HG03558 (cell line): ENCODE measurements at regions not wholly inside any gene's neighbourhood (a gene's known extent, or its start where the extent isn't known, plus 50 kb on each side); places are given as distances from the start of the nearest gene placed in this dataset.

Experiments used
- ATAC-seq: cut with Tn5 transposase; IDR thresholded peaks from one replicate; pipeline ENCODE4 v1.9.1; 2021; ENCODE audit warnings: moderate number of reproducible peaks; ENCODE audit not compliant: unreplicated experiment; ENCODE audit errors: extremely low read depth

DNA sequence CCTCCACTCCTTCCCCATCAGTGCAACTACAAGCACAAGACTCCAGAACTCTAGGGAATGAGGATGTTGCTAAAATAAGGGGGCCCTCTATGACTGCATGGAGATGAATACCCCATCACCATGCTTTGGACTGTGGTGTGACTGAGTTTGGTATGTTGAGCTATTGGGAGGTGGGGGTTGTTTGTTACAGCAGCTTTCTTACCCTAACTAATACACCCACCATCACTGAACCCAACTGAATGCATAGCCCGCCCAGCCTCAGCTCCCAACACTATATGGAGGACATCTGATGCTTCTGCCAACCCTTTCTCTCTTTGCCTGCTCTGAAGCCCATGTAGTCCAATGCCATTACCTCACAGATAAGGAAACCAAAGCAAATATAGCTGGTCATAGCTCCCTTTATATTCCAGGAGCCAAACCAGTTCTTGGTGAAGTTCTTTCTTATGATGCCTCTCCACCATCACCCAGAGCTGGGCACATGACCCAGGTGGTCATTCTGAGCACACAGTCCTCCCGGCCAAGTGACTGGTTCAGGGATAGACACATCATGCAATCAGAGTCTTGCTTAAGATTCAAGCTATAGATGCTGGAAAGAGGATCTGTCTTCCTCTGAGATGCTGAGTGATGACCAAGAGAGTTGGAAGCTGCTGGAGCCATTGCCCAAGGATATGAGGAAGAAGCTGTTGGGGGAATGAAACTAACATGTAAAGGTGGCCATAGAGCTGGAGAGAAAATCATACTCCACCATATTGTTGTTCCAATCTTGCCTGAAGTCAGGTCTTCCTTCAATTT, 155.6 kb upstream of the HAAO start:
- no peak for ATAC-seq

GRCh38 chr2:42944779-42945415, 152.5 kb upstream of the HAAO start:
- ATAC-seq = no peak

- no peak for ATAC-seq
Measured at GRCh38 chr2:42942990-42943493, 150.7 kb upstream of the HAAO start.

DNA sequence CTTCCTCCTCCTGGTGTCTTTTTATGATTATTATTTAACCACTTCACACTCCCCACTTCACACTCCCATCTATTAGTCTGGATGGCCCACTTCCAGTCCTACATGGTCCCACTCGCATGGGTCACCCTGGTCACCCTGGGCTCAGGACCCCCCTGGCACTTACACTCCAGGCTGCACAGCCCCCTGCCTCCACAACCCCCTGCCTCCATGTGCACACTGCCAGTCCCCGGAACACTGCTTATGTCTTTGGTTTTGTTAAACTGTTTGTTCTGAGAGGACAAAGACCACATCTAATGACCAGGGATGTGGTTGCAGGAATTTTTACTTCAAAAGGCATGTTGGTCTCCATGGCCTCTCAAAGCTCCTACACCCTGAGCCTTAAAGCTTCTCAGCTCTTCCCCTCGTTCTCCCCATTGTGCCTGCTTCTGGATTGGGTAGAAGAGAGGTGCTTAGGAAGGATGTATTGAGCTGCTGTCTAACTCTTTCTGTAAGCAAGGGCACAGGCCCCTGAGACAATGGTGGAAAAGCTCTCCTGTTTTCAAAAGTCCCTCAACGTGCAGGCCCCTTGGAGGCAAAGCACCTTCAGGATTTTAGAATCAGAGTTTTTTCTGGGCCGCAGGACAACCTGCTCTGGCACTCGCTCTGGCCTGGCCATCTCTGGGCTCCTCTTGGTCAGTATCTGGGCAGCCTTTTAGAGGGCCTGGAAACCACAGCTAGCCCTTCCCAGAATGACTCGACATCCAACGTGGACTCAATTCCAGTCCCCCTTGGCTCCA, 150.0 kb upstream of the HAAO start:
- no peak for ATAC-seq

DNA sequence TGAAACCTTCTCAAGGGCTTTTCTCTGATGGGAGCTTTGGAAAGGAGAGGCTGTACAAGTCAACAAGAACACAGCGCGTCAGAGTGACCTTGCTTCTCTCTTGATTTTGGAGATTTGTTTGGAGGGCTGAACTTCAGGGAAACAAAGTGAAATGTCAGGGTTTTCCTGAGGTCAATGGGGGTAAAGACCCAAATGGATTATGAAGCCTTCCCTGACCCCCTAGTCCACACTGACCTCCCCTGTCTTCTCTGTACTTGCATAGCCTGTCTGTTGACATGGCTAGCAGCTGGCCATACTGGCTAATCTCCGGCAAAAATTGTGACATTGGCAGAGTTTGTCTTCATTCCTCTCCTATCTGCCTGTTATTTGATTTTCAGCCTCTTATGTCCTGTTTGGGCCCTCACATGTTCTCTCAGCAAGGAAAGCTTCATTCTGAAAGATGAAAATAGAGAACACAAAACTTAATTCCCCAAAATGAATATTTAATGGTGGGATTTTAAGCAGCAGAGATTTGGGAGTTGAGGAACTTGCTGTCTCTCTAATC, 149.3 kb upstream of the HAAO start:
- ATAC-seq = no peak

DNA sequence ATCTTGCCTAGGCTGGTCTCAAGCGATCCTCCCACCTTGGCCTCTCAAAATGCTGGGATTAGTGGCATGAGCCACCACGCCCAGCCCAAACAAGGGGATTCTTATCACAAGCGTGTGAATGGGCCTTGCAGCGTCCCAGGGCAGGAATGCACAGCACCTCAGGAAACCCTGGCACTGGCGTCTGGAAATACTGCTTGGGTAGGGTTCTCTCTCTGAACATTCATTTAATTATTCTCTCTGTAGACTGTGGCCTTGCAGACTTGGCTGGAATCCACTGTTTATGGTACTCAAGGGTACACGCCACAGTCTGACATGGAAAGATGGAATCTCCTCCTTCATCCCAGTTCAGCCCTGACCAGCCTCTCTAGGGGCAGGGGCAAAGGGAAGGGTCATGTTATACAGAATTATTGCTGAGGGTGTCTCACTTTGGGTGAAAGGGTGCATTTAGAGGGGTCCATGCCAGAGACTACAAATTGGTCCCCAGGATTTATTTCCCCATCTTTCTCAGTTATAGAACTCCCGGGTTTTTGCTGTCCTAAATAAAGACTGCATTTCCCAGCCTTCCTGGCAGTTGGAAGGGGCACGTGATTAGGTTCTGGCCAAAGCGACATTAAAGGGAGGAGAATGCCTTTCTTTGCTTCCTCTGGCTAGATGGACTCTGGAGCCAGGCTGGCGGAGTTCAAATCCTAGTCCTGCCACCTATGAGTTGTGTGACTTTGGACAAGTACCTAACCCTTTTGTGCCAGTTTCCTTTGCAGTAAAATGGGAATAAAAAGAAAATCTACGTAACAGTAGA, 147.2 kb upstream of the HAAO start:
- ATAC-seq = no peak

DNA sequence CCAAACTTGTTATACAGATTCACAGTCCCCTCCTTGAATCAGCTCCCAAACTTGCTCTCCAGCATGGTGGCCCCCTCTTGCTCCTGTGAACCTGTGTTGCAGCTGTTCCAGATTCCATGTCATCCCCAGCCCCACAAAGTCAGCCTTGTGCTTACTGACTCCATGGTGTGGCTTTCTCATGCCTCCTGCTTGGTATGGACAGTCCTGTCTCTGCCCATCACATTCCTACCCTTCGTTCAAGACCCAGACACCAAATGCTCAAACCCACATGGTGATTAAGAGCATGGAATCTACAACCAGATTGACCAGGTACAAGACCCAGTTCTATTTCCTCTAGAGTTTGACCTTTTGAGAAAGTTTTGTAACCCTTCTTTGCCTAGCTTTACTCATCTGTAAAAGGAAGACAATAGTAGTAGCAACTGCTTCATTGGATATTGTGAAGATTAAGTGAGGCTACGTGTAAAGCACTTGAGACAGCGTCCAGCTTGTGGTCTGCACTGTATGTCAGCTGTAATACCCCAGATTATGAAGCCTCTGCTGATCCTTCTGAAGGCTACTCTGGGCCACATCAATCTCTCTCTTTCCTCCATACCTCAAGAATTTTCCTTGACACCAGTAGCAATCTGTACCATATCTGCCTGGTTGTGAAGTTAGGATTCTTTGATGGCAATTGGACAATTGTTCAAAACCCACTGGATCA, 146.4 kb upstream of the HAAO start:
- ATAC-seq = no peak

DNA sequence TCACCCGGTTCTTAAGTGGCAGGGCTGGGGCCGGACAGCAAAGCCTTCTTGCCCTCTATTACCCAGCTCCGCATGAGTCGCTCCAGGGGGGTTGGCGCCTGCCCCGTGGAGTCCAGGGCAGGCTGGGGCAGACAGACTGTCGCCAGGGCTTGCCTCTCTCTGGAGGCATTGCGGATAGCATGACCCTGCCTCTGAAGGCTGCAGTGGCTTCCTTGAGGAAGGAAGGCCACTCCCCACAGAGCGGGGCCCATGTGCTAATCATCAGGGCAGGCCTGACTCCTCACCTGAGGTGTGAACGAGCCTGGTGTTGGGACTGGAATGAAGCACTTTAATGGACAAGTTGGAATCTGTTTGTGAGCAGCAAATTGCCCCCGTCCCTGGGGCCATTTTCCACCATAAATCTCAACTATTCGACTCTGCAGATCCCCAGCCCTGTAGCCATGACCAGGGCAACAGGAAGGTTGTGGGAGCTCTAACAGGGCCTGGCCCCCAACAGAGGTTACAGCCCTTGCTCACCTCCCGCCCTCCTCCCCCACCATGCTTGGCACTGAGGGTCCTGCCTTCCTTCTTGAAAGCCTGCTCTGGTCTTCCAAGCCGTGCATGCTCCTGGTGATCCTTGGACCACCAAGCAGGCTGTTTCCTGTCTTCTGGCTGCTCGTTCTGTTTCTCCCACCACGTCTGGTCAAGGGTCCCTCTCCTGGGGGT, 144.9 kb upstream of the HAAO start:
- no peak for ATAC-seq

DNA sequence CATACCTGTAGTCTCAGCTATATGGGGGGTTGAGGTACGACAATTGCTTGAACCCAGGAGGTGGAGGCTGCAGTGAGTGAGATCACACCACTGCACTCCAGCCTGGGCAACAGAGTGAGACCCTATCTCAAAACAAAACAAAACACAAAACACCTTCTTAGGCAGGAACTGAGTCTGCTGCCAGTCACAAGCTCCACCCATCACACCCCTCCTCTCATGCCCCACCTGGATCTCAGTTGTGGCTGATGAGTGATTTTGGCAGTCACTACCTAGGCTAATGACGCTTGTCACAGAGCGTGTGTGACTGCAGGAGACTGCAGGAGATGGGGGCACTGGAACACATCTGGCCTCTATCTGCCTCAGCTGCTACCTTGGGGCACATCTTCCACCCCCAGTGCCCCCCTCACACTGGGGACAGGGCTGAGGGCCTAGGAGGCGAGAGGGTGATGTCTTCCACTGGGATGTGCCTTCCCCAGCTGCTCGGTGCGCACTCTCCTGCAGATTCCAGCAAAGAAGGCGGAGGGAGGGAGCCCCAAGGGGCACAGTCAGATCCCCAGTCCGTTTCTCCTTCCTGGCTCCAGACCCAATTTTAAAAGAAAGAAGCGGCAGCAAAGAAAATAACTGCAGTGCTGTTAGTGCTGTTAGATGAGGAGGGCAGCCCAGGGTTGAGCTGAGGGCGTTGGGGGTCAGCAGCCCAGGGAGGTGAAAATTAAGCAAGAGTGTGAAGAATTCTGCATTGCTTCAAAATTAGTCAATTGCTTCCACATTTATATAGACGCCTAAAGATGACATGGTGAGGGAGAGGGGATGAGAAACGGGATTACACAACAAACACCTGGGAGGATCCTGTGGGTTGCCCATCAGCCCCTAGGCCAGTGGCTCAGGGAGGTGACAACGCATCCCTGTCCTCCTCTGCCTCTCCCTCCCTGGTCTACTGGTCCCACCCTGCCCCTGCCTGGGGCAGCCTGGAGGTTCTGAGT, 143.6 kb upstream of the HAAO start:
- ATAC-seq = no peak

GRCh38 chr2:42934580-42935186, 142.3 kb upstream of the HAAO start:
- ATAC-seq = no peak

GRCh38 chr2:42933824-42934254, 141.5 kb upstream of the HAAO start:
- no peak for ATAC-seq

GRCh38 chr2:42932271-42933151, 140.1 kb upstream of the HAAO start:
- no peak for ATAC-seq

- no peak for ATAC-seq
Measured at GRCh38 chr2:42931818-42932195, 139.4 kb upstream of the HAAO start.

DNA sequence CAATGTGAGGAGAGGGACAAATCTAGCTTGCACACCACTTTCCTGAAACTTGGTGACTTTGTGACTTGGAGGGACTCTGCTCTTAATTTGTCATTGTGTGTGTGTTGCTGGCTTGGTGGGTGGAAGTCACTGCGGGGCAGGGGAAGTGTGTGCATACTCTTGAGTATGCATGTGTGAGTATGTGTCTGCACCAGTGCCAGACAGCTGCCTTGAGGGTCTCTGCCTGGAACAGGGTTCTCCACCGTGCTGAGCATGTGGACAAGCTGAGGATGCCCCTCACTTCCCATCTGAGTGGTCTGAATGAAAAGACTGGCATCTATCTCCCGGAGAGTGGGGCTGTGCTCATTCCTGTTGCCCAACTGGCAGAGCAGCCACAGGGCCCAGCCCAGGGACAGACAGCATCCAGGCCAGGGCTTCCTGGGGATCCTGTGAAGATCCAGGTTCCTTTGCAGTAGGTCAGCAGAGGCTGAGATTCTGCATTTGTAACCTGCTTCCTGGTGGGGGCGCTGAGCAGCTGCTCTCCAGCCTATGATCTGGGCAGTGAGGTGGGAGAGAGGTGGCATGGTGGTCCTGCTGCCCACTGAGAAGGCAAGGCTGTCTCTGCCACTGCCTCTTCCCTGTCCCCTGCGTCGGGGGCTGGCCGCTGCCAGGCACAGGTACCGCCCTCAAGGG, 138.9 kb upstream of the HAAO start:
- no peak for ATAC-seq

- no peak for ATAC-seq
Measured at GRCh38 chr2:42930025-42930581, 137.7 kb upstream of the HAAO start.
